ENCODE measurements at regions not wholly inside any gene's neighbourhood (a gene's known extent, or its start where the extent isn't known, plus 50 kb on each side); places are given as distances from the start of the nearest gene placed in this dataset.

GRCh38 chr4:129950217-129950616 is 854.3 kb downstream of the C4orf33 start:
- no peak for ATAC-seq
- TF ChIP-seq ARNTL (CRISPR knock-in tag; IDR thresholded peaks at IDR 0.05; ENCODE audit: borderline replicate concordance, low read depth) (no peak), CREB5 (CRISPR knock-in tag; IDR thresholded peaks at IDR 0.05; ENCODE audit: low read depth) (no peak), GLIS3 (CRISPR knock-in tag; IDR thresholded peaks at IDR 0.05) (no peak), SNAI2 (CRISPR knock-in tag; IDR thresholded peaks at IDR 0.05) (no peak)

GRCh38 chr4:129966175-129966574 is 870.2 kb downstream of the C4orf33 start:
- TF ChIP-seq ZNF565 (CRISPR knock-in tag; conservative IDR thresholded peaks at IDR 0.05; ENCODE audit: low read depth) (no peak), PATZ1 (CRISPR knock-in tag; IDR thresholded peaks at IDR 0.05; ENCODE audit: borderline replicate concordance) (no peak), CREB5 (CRISPR knock-in tag; IDR thresholded peaks at IDR 0.05; ENCODE audit: low read depth) (no peak), ZFP3 (CRISPR knock-in tag; IDR thresholded peaks at IDR 0.05) (no peak), CSDC2 (CRISPR knock-in tag; IDR thresholded peaks at IDR 0.05) (no peak), TOX (CRISPR knock-in tag; IDR thresholded peaks at IDR 0.05; ENCODE audit: borderline replicate concordance) (no peak), BACH2 (CRISPR knock-in tag; IDR thresholded peaks at IDR 0.05; ENCODE audit: borderline replicate concordance) (no peak), OSR1 (CRISPR knock-in tag; IDR thresholded peaks at IDR 0.05) (no peak), ZNF70 (CRISPR knock-in tag; IDR thresholded peaks at IDR 0.05) (no peak)
- TF ChIP-seq, protein P1, sequence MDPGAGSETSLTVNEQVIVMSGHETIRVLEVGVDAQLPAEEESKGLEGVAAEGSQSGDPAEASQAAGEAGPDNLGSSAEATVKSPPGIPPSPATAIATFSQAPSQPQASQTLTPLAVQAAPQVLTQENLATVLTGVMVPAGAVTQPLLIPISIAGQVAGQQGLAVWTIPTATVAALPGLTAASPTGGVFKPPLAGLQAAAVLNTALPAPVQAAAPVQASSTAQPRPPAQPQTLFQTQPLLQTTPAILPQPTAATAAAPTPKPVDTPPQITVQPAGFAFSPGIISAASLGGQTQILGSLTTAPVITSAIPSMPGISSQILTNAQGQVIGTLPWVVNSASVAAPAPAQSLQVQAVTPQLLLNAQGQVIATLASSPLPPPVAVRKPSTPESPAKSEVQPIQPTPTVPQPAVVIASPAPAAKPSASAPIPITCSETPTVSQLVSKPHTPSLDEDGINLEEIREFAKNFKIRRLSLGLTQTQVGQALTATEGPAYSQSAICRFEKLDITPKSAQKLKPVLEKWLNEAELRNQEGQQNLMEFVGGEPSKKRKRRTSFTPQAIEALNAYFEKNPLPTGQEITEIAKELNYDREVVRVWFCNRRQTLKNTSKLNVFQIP (CRISPR knock-in tag; IDR thresholded peaks at IDR 0.05; ENCODE audit: borderline replicate concordance, low read depth), result no peak
- no peak for ATAC-seq

DNA sequence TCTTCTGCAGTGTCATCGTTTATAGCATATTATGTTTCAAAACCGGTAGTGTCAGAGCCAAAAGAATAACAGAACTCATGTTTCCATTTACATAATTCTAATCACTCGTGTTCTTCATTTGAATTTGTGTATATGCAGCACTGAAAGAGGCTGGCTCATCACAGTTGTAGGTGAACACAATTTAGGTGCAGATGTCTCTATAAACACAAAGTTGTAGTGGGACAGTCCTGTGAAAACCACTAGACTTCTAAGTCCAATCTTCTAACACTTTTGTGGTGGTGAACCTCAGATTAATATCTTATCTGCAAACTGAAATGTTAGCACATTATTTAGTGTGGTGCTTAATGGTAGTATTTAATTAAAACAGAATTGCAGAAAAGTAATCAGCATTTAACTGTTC is 872.4 kb downstream of the C4orf33 start:
- TF ChIP-seq ZFP3 (CRISPR knock-in tag; IDR thresholded peaks at IDR 0.05) (no peak), BACH2 (CRISPR knock-in tag; IDR thresholded peaks at IDR 0.05; ENCODE audit: borderline replicate concordance) (no peak), OSR1 (CRISPR knock-in tag; IDR thresholded peaks at IDR 0.05) (no peak), ZNF565 (CRISPR knock-in tag; conservative IDR thresholded peaks at IDR 0.05; ENCODE audit: low read depth) (no peak), TCF4 (CRISPR knock-in tag; IDR thresholded peaks at IDR 0.05; ENCODE audit: borderline replicate concordance) (no peak), TSHZ2 (CRISPR knock-in tag; IDR thresholded peaks at IDR 0.05) (no peak), ZC3H10 (CRISPR knock-in tag; IDR thresholded peaks at IDR 0.05) (no peak), SNAI2 (CRISPR knock-in tag; IDR thresholded peaks at IDR 0.05) (no peak), GLIS3 (CRISPR knock-in tag; IDR thresholded peaks at IDR 0.05) (no peak), TOX (CRISPR knock-in tag; IDR thresholded peaks at IDR 0.05; ENCODE audit: borderline replicate concordance) (no peak), ISL1 (CRISPR knock-in tag; IDR thresholded peaks at IDR 0.05) (no peak), PATZ1 (CRISPR knock-in tag; IDR thresholded peaks at IDR 0.05; ENCODE audit: borderline replicate concordance) (no peak)
- TF ChIP-seq, protein P1 (CRISPR knock-in tag; IDR thresholded peaks at IDR 0.05; ENCODE audit: borderline replicate concordance, low read depth), result no peak
- no peak for ATAC-seq
